Activated CD8-positive, alpha-beta memory T cell treated with anti-CD3 and anti-CD28 coated beads for 48 hours (primary cell): ENCODE measurements at regions not wholly inside any gene's neighbourhood (a gene's known extent, or its start where the extent isn't known, plus 50 kb on each side); places are given as distances from the start of the nearest gene placed in this dataset.

Experiments used
- DNase-seq, 3 experiments: peaks; one replicate each; pipeline ENCODE4 v3.0.0-alpha.2; 2020; ENCODE audit warnings: low read depth in 2 of 3, low spot score in 2 of 3

DNA sequence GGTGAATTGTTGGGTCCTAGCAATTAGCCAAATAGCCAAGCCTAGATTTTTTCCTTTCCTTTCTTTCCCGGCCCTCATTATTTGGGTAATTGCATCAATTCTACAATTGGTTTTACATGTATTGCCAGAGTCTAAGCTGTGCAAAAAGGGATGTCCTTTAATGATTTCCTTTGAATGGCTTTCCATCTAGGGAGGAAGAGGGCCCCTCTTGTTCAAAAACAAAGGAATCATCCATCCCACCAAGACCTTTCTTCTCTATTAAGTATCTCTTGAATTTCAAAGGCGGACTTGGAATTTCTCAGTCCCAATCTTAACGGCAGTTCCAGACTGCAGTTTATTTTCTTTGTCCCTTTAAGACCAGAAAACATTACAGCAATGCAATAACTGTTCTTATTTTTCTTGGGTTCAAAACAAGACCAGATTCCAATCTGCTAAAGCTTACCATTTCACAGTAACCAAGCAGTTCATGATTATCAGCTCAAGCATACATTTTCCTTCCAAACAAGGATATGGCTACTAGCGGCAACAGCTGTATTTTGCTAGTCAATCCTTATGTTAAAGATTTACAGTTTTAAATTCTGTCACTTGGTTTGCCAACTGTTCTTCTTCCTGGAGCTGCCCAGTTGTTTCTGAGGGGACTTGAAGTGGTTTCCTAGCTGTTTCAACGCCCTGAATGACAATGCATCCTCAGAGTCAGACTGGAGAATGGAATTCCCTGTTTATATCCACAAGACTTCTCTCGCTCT is 91.4 kb upstream of the LRIG1 start:
- DNase-seq, result no peak

DNA sequence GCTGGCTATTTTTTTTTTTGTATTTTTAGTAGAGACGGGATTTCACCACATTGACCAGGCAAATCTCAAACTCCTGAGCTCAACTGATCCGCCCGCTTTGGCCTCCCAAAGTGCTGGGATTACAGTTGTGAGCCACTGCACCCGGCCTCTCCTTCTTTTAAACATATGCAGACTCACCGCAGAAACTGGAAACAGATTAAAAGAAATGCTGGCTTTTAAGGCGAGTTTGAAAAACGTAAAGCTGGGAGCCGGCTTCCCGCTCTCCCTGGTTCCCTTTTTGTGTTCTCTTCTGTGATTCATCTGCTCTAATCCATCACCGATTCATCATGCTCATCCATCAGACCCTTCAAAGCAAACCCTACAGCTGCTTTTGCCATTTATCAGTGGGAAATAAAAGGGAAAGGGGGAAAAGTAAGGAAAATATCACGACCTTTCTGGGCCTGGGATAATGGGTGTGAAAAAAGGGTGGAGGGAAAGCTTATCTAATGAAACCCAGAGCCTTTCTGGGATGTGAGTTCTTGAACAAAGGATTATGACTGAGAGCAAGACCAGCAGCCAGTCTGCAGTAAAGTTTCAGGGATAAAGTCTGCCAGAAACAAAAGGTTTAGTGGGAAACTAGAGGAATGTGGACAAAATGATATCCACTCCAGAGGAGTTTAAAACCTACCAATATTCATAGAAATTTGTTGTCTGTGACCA is 92.3 kb upstream of the LRIG1 start:
- DNase-seq, result no peak

- no peak for DNase-seq
Observed at GRCh38 chr3:66593978-66594377, 93.2 kb upstream of the LRIG1 start.

DNA sequence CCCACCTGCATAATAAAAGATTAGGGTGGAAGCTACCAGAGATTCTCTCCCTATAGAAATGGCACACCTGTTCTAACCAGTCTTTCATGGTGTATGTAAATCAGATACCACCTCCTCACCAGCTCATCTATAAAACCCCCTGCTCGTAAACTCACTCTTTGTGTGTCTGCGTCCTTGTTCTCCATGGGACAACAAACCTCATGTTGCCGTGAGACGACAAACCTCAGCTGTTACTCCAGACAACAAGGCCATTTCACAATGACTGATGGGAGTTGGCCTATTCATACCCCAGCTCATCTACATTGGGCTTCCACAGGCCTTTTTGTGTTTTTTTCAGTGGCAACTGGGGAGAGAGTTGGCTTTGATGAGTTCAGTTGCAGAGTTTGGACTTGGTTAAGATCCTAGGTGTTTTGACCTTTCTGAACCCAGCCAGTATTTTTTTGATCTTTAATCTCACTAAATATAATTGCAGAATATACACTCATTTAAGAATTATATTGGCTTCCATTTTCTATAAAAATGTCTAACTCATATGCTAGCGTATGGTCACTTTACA is 96.6 kb upstream of the LRIG1 start:
- DNase-seq, result no peak

GRCh38 chr3:66598168-66598567 is 97.3 kb upstream of the LRIG1 start:
- no peak for DNase-seq

- no peak for DNase-seq
Observed at GRCh38 chr3:66602237-66602636, 101.4 kb upstream of the LRIG1 start.

DNA sequence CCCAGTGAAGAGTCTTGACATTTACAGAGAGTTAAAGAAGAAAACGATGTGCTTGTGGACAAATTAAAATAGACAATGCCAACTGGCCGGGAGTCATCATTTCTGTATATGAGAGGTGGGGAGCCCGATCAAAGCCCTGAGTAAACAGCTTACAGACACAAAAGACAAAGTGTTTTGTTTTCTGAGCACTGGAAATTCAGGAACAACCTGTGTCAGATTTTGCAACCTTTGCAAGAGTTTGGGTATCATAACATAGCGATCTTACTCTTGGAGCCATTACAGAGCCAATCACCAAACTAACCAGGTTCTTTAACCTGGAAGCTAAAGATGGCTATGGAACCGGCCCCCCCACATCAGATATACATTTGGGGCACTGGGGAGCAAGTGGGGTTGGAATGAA is 101.9 kb upstream of the LRIG1 start:
- no peak for DNase-seq

- DNase-seq, result no peak
Observed at GRCh38 chr3:66603151-66603611, 102.4 kb upstream of the LRIG1 start.

DNA sequence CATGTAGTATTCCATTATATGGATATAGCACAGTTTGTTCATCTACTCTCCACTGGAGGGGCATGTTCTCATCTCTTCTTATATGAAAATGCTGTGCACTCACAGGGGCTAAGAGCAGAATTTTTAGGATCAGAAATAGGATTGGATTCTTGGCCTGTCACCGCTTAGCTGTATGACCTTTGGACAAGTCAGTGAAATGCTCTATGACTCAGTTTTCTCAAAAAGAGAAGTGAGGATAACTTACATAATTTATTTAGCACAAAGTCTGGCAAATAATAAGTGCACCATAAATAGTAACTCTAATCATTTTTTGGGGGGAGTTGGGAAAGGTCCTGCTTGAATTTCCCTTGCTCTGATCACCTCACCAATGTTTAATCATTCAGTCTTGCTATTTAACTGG is 103.7 kb upstream of the LRIG1 start:
- DNase-seq, result no peak

DNA sequence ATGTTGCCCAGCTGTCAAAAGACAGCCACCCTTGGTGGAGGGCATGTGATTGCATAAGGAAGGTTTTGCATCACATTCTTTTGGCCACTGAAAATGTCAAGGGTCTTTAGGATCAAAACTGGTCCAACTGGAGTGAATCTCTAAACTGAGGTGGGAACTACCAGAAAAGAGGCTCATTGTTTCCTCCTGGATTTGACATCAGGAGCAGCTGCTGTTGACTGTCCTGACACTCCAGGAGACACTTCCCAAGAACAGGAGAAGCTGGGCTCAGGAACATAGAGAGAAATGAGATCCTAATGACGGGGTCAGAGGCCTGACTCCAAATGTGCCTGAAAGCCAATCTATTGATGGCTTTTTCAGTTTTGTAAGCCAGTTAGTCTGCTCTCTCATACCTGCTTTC is 105.3 kb upstream of the LRIG1 start:
- DNase-seq, result no peak

DNA sequence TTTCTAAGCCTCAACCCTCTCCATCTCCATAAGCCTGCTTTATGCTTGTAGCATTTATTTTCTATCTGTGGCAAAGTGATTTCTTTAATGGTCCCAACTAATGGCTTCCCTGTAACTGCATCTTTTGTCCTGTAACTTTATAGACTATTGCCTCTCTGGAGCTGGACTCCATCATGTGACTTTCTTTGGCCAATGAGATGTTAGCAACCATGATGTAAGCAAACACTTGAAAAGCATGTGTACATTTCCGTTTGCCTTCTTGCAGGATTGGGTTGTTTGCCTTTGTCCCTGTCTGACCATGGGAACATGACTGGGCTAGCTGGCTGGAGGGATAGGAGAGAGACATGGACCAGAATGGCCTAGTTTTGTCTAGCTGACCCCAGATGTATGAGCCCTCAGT is 106.0 kb upstream of the LRIG1 start:
- no peak for DNase-seq

DNA sequence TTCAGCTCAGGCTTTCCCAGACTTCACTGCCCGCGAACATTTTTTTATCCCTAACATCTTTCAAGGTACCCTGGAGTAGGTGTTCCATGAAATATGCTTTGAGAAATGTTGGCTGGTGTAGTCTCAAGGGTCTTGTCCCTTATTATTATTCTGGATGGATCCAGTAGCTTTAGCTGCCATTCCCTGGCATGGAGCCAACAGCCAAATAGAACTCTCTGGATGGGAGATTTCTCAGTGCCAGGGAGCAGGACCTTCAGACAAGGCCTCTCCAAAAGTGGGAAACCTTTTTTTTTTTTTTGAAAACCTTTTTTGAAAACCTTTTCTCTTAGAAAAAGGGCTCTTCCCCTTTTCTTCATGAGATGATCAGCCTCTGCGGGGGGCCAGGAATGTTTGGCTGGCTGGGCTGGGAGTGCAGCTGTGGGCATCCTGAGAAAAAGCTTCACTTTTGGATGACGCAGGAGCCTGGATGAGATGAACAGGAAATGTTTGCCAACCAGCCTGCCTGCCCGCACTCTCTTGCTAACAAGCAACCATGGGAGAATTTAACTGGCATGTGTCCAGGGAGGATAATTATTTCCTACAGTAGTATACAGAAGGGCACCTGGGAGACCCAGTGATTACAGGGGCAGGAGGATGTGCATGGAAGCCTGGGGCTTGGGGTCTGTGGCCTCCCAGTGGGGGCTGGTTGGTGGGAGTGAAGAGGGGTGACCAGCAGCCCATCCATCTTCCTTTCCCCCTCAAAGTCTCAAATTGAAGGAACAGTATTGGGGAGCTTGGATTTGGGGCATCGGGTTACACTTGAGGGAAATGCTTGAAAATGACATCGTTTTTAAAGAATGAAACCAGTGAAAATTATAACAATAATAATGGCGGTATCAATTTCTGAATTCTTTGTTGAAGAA is 109.1 kb upstream of the LRIG1 start:
- no peak for DNase-seq

DNA sequence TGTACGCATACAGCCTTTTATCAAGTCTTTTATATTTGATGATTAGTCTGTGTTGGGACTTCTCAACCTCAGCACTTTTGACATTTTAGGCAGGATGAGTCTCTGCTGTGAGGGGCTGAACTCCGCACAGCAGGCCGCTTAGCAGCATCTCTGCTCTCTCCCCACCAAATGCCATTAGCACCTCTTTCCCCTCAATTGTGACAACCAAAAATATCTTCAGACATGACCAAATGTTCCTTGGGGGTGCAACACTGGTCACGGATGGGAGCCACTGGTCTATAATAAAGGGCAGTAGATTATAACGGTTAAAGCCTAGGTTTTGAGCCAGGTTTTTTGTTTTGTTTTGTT is 109.7 kb upstream of the LRIG1 start:
- DNase-seq, result no peak

- DNase-seq, result no peak
Observed at GRCh38 chr3:66615643-66616301, 115.0 kb upstream of the LRIG1 start.

- DNase-seq, result no peak
Observed at GRCh38 chr3:66617351-66617750, 116.5 kb upstream of the LRIG1 start.

GRCh38 chr3:66618066-66618465 is 117.2 kb upstream of the LRIG1 start:
- DNase-seq, result no peak

DNA sequence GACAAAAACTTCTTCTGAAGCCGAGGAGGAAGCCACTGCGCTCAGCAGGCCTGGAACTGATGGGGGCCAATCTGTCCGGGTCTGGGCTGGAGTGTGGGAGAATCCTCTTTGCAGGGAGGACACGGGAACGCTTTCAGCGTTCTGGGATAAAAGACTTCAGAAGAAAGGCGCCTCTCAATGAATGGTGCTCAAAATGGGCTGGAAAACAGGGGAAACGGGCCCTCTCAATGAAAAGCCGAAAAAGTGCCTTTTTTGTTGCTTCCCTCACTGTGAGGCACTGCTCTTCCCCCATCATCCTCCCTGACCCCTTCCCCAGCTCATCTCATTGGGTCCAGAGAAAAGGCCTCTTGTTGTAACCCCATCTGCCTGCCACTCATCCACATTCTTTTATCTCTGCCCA is 119.5 kb upstream of the LRIG1 start:
- DNase-seq, result no peak

DNA sequence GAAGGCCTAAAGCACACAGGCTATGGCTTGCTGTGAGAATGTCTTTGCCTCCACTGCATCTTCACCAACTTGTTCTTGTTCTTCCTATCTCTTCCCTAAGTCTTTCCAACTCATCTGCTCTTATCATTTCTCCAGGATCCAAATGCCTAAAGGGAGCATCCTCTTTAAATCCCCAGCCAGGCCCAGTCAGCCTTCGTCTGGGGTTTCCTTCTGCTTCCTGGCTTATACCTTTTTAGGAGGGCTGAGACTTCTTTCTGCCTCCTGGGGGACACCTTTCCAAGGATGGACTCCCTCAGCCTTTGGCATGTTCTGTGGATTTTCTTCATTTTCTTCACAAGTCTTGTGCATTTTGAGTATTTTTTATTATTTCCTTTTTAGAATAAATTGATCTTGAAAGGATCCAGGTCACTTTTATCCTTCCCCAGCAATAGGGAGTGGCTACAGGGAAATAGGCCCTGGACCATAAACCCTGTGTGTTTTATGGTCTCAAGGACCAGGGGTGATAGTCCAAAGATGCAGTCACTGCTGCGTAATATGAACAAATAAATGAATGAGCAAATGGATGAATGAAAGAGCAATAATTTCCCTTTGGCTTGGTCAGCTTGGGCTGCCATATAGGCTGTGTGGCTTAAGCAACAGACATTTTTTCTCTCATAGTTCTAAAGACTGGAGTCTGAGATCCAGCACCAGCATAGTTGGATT is 122.1 kb upstream of the LRIG1 start:
- no peak for DNase-seq

- no peak for DNase-seq
Observed at GRCh38 chr3:66625505-66626216, 124.8 kb upstream of the LRIG1 start.
